ENCODE measurements at regions not wholly inside any gene's neighbourhood (a gene's known extent, or its start where the extent isn't known, plus 50 kb on each side); places are given as distances from the start of the nearest gene placed in this dataset.

- TF ChIP-seq CTCF (IDR thresholded peaks at IDR 0.05; ENCODE audit: low read length): peak; percentile 65
- no peak for TF ChIP-seq EZH2 (IDR thresholded peaks at IDR 0.05; ENCODE audit: borderline replicate concordance, low read length)
These were observed 716.2 kb downstream of the DIPK2A start for GRCh38 chr3:144687862-144688261.
